H9 (cell line): ENCODE measurements at regions not wholly inside any gene's neighbourhood (a gene's known extent, or its start where the extent isn't known, plus 50 kb on each side); places are given as distances from the start of the nearest gene placed in this dataset.

Experiments used
- DNase-seq: peaks from one replicate; pipeline ENCODE4 v3.0.0-alpha.2; 2017
- H2AFZ ChIP-seq: one replicate; pipeline ENCODE4 v1.6.1; 2013; ENCODE audit warnings: mild to moderate bottlenecking, low read length, control low read depth, moderate library complexity
- H2AK5ac ChIP-seq: 2 replicates; pipeline ENCODE4 v1.6.1; 2013; ENCODE audit warnings: low read length, control low read depth, mixed read lengths; ENCODE audit not compliant: insufficient read length
- H2BK120ac ChIP-seq: one replicate; pipeline ENCODE4 v1.6.1; 2013; ENCODE audit warnings: low read depth, mild to moderate bottlenecking, low read length, control low read depth, inconsistent platforms; ENCODE audit not compliant: poor library complexity, severe bottlenecking
- H2BK12ac ChIP-seq: 2 replicates; pipeline ENCODE4 v1.6.1; 2013; ENCODE audit warnings: low read length, control low read depth, mixed read lengths, low read depth; ENCODE audit not compliant: insufficient read length
- H2BK15ac ChIP-seq: 2 replicates; pipeline ENCODE4 v1.6.1; 2013; ENCODE audit warnings: low read depth, low read length, control low read depth
- H2BK20ac ChIP-seq: one replicate; pipeline ENCODE4 v1.6.1; 2013; ENCODE audit warnings: low read depth, mild to moderate bottlenecking, low read length, control low read depth, inconsistent platforms; ENCODE audit not compliant: poor library complexity, severe bottlenecking
- H2BK5ac ChIP-seq: 2 replicates; pipeline ENCODE4 v1.6.1; 2013; ENCODE audit warnings: low read length, control low read depth, mixed read lengths; ENCODE audit not compliant: insufficient read length
- H3K14ac ChIP-seq: 2 replicates; pipeline ENCODE4 v1.6.1; 2013; ENCODE audit warnings: low read length, control low read depth; ENCODE audit not compliant: insufficient read depth
- H3K18ac ChIP-seq: 2 replicates; pipeline ENCODE4 v1.6.1; 2013; ENCODE audit warnings: low read depth, mild to moderate bottlenecking, mixed read lengths, low read length, control low read depth; ENCODE audit not compliant: insufficient read length
- H3K23ac ChIP-seq: 2 replicates; pipeline ENCODE4 v1.6.1; 2013; ENCODE audit warnings: low read length, control low read depth, mixed read lengths, low read depth; ENCODE audit not compliant: insufficient read length
- H3K23me2 ChIP-seq: 2 replicates; pipeline ENCODE4 v1.6.1; 2013; ENCODE audit warnings: low read depth, mild to moderate bottlenecking, mixed read lengths, low read length, control low read depth; ENCODE audit not compliant: insufficient read length, poor library complexity, severe bottlenecking
- H3K27ac ChIP-seq: 2 replicates; pipeline ENCODE4 v1.5.1; 2013; ENCODE audit warnings: low read length, control low read depth, mixed read lengths, low read depth; ENCODE audit not compliant: insufficient read length
- H3K27me3 ChIP-seq: 2 replicates; pipeline ENCODE4 v1.6.1; 2013; ENCODE audit warnings: low read length, control low read depth, inconsistent platforms; ENCODE audit not compliant: insufficient read depth
- H3K4ac ChIP-seq: 2 replicates; pipeline ENCODE4 v1.6.1; 2013; ENCODE audit warnings: low read depth, mild to moderate bottlenecking, control low read depth, inconsistent platforms, low read length, moderate library complexity
- H3K4me1 ChIP-seq: 2 replicates; pipeline ENCODE4 v1.6.1; 2013; ENCODE audit warnings: low read length, control low read depth, inconsistent platforms; ENCODE audit not compliant: insufficient read depth
- H3K4me2 ChIP-seq: 2 replicates; pipeline ENCODE4 v1.6.1; 2013; ENCODE audit warnings: low read length, control low read depth, mixed read lengths; ENCODE audit not compliant: insufficient read length, insufficient read depth
- H3K56ac ChIP-seq: 2 replicates; pipeline ENCODE4 v1.6.1; 2013; ENCODE audit warnings: low read depth, mild to moderate bottlenecking, mixed read lengths, low read length, control low read depth; ENCODE audit not compliant: insufficient read length
- H3K79me1 ChIP-seq: 2 replicates; pipeline ENCODE4 v1.6.1; 2013; ENCODE audit warnings: low read depth, mild to moderate bottlenecking, moderate library complexity, low read length, control low read depth, inconsistent platforms; ENCODE audit not compliant: insufficient read depth, poor library complexity, severe bottlenecking
- H3K79me2 ChIP-seq: 2 replicates; pipeline ENCODE4 v1.6.1; 2013; ENCODE audit warnings: low read length, control low read depth, inconsistent platforms; ENCODE audit not compliant: insufficient read depth
- H3K9ac ChIP-seq: 2 replicates; pipeline ENCODE4 v1.6.1; 2013; ENCODE audit warnings: low read length, control low read depth, mixed read lengths; ENCODE audit not compliant: insufficient read length; ENCODE audit errors: extremely low read depth
- H3K9me3 ChIP-seq: one replicate; pipeline ENCODE4 v1.6.1; 2013; ENCODE audit warnings: low read depth, low read length, inconsistent platforms; ENCODE audit not compliant: control insufficient read depth
- H3T11ph ChIP-seq: one replicate; pipeline ENCODE4 v1.6.1; 2013; ENCODE audit warnings: mild to moderate bottlenecking, low read length, control low read depth, inconsistent platforms
- H4K20me1 ChIP-seq: one replicate; pipeline ENCODE4 v1.6.1; 2013; ENCODE audit not compliant: control insufficient read depth, insufficient read length, insufficient read depth
- H4K5ac ChIP-seq: 2 replicates; pipeline ENCODE4 v1.6.1; 2013; ENCODE audit warnings: low read depth, mild to moderate bottlenecking, mixed read lengths, low read length, control low read depth; ENCODE audit not compliant: insufficient read length
- H4K8ac ChIP-seq: replicated peaks from 2 replicates; pipeline ENCODE4 v1.6.1; 2013; ENCODE audit warnings: low read length, control low read depth, mixed read lengths, low read depth; ENCODE audit not compliant: insufficient read length
- H4K91ac ChIP-seq: 2 replicates; pipeline ENCODE4 v1.6.1; 2013; ENCODE audit warnings: low read depth, mild to moderate bottlenecking, moderate library complexity, mixed read lengths, low read length, control low read depth; ENCODE audit not compliant: insufficient read length
- H3K27ac Mint-ChIP-seq, 3 experiments: 2 replicates in 2 of 3; 3 replicates in 1 of 3; pipeline ENCODE4 v1.8.0; 2020 to 2021; ENCODE audit warnings: mixed read lengths in 3 of 3, mild to moderate bottlenecking in 1 of 3, moderate library complexity in 1 of 3
- H3K27me3 Mint-ChIP-seq: 2 replicates; pipeline ENCODE4 v1.8.0; 2021; ENCODE audit warnings: low read depth, mild to moderate bottlenecking, moderate library complexity, mixed read lengths
- H3K36me3 Mint-ChIP-seq, 3 experiments: 2 replicates in 2 of 3; 3 replicates in 1 of 3; pipeline ENCODE4 v1.8.0; 2020 to 2021; ENCODE audit warnings: low read depth in 3 of 3, mixed read lengths in 3 of 3; ENCODE audit not compliant: insufficient read depth in 1 of 3
- H3K4me1 Mint-ChIP-seq, 2 experiments: 2 replicates each; pipeline ENCODE4 v1.8.0; 2020; ENCODE audit warnings: mixed read lengths in 2 of 2
- H3K4me3 Mint-ChIP-seq, 2 experiments: 2 replicates in 1 of 2; 3 replicates in 1 of 2; pipeline ENCODE4 v1.8.0; 2020 to 2021; ENCODE audit warnings: mild to moderate bottlenecking in 2 of 2, mixed read lengths in 2 of 2, moderate library complexity in 1 of 2
- H3K9me3 Mint-ChIP-seq, 2 experiments: 2 replicates in 1 of 2; 3 replicates in 1 of 2; pipeline ENCODE4 v1.8.0; 2020; ENCODE audit warnings: mild to moderate bottlenecking in 2 of 2, mixed read lengths in 2 of 2, moderate library complexity in 1 of 2
- whole genome bisulfite sequencing: extraction: QIAGEN DNeasy Blood & Tissue Kit; methylation state at CpG from one replicate; pipeline ENCODE4 v1.1.7; 2013; ENCODE audit warnings: missing lambda C conversion rate, low lambda C conversion rate, mixed read lengths; ENCODE audit not compliant: insufficient read length; ENCODE audit errors: extremely low coverage; 5-methylcytosine and 5-hydroxymethylcytosine counted together
- TF ChIP-seq, protein P1 (sequence below): fragments of 200-600 bp; sonication (generic); conservative IDR thresholded peaks from 3 replicates; pipeline ENCODE4 v1.8.0; 2021; ENCODE audit warnings: antibody characterized with exemption, mild to moderate bottlenecking

DNA sequence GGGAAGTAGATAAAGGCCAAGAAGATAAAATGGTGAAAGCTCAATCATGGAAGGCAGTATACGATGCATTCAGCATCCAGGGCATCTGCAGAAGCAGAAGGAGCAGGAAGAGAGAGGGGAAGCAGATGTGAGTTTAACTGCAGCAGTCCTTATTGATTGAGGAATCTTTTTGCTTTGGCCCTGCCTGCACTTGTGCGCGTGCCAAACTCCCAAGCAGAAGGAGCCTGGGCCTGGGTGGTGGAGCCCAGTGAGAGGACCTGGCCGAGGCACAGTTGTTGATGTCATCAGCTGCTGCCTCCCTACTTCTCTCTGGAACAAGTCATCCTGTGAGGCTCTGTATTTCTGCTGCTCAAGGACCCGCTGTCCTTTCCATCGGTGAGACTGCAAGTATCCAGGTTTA lies 65.5 kb upstream of the ROPN1 start:
- TF ChIP-seq, protein P1, sequence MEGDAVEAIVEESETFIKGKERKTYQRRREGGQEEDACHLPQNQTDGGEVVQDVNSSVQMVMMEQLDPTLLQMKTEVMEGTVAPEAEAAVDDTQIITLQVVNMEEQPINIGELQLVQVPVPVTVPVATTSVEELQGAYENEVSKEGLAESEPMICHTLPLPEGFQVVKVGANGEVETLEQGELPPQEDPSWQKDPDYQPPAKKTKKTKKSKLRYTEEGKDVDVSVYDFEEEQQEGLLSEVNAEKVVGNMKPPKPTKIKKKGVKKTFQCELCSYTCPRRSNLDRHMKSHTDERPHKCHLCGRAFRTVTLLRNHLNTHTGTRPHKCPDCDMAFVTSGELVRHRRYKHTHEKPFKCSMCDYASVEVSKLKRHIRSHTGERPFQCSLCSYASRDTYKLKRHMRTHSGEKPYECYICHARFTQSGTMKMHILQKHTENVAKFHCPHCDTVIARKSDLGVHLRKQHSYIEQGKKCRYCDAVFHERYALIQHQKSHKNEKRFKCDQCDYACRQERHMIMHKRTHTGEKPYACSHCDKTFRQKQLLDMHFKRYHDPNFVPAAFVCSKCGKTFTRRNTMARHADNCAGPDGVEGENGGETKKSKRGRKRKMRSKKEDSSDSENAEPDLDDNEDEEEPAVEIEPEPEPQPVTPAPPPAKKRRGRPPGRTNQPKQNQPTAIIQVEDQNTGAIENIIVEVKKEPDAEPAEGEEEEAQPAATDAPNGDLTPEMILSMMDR, result no peak
- no peak overlapping the region for H2BK20ac ChIP-seq
- no peak overlapping the region for H4K8ac ChIP-seq
- H3K4me1 Mint-ChIP-seq, result peaks cover 8 to 13% of the 10 kb centered on the region in 2 experiments
- H3K27ac Mint-ChIP-seq, result no peak overlapping the region
- H3K4me3 Mint-ChIP-seq, result no peak overlapping the region
- H4K20me1 ChIP-seq, result no peaks in the 10 kb centered on the region
- no peak overlapping the region for H3K27ac ChIP-seq
- no peak overlapping the region for H2BK15ac ChIP-seq
- H3K18ac ChIP-seq, result no peak overlapping the region
- DNase-seq, result no peak
- H3K14ac ChIP-seq, result no peak overlapping the region
- H4K5ac ChIP-seq, result no peak overlapping the region
- H3T11ph ChIP-seq, result no peak overlapping the region
- H3K36me3 Mint-ChIP-seq, result peaks cover 0 to 5% (median 3%) of the 10 kb centered on the region in 3 experiments; a peak in 3 of 7 replicates
- no peaks in the 10 kb centered on the region; the same call in 1 of the 2 replicates for H3K27me3 ChIP-seq
- no peaks in the 10 kb centered on the region for H3K27me3 Mint-ChIP-seq
- no CpG with 5 or more reads among the region's 6 CpGs for WGBS
- no peak overlapping the region for H4K91ac ChIP-seq
- no peak overlapping the region for H3K56ac ChIP-seq
- no peak overlapping the region for H3K4ac ChIP-seq
- H3K23ac ChIP-seq, result no peak overlapping the region
- H2AFZ ChIP-seq, result no peak overlapping the region
- H2BK5ac ChIP-seq, result no peak overlapping the region
- H2BK12ac ChIP-seq, result no peak overlapping the region
- H3K9me3 Mint-ChIP-seq, result peaks cover 3 to 10% of the 10 kb centered on the region in 2 experiments; a peak in 3 of 5 replicates
- H3K9me3 ChIP-seq, result no peaks in the 10 kb centered on the region
- H3K9ac ChIP-seq, result no peak overlapping the region
- no peak overlapping the region for H2BK120ac ChIP-seq
- no peak overlapping the region for H3K4me2 ChIP-seq
- no peaks in the 10 kb centered on the region for H3K23me2 ChIP-seq
- no peaks in the 10 kb centered on the region; the same call in 1 of the 2 replicates for H3K4me1 ChIP-seq
- no peaks in the 10 kb centered on the region for H3K79me1 ChIP-seq
- H2AK5ac ChIP-seq, result no peak overlapping the region
- no peaks in the 10 kb centered on the region for H3K79me2 ChIP-seq
